ENCODE measurements at regions not wholly inside any gene's neighbourhood (a gene's known extent, or its start where the extent isn't known, plus 50 kb on each side); places are given as distances from the start of the nearest gene placed in this dataset.

DNA sequence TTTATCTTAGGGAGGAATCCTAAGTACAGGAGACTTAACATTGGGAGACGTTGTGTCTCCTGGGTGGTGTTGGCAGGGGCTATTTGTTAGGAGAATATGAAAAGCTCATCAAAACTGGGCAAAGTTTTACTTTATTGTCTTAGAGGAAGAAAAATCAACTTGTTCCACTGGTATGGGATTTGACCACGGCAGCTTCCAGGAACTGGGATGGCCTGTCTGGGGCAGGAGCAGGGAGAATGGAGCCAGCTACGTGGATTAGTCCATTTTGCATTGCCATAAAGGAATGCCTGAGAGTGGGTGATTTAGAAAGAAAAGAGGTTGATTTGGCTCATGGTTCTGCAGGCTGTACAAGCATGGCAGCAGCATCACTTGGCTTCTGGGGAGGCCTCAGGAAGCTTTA lies 198.4 kb downstream of the ADAMTS15 start:
- CTCF ChIA-PET = interaction anchor here (1.0 kb wide), 2 partner anchors 51 to 181 kb away, joined by 3 to 4 read pairs; no protein-coding TSS in a partner anchor
- POLR2A ChIA-PET = interaction anchor here (0.5 to 1.9 kb wide), 3 partner anchors 10 to 131 kb away, joined by 3 to 9 read pairs (median 3); no protein-coding TSS in a partner anchor
- TF ChIP-seq, protein P1, sequence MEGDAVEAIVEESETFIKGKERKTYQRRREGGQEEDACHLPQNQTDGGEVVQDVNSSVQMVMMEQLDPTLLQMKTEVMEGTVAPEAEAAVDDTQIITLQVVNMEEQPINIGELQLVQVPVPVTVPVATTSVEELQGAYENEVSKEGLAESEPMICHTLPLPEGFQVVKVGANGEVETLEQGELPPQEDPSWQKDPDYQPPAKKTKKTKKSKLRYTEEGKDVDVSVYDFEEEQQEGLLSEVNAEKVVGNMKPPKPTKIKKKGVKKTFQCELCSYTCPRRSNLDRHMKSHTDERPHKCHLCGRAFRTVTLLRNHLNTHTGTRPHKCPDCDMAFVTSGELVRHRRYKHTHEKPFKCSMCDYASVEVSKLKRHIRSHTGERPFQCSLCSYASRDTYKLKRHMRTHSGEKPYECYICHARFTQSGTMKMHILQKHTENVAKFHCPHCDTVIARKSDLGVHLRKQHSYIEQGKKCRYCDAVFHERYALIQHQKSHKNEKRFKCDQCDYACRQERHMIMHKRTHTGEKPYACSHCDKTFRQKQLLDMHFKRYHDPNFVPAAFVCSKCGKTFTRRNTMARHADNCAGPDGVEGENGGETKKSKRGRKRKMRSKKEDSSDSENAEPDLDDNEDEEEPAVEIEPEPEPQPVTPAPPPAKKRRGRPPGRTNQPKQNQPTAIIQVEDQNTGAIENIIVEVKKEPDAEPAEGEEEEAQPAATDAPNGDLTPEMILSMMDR (IDR thresholded peaks at IDR 0.05; ENCODE audit: insufficient read depth, low read length, missing control alignments) = no peak
- no peak overlapping the region for H3K4me3 ChIP-seq (ENCODE audit: low read depth, low read length)
- no peak for DNase-seq (ENCODE audit: low read depth, low spot score)

DNA sequence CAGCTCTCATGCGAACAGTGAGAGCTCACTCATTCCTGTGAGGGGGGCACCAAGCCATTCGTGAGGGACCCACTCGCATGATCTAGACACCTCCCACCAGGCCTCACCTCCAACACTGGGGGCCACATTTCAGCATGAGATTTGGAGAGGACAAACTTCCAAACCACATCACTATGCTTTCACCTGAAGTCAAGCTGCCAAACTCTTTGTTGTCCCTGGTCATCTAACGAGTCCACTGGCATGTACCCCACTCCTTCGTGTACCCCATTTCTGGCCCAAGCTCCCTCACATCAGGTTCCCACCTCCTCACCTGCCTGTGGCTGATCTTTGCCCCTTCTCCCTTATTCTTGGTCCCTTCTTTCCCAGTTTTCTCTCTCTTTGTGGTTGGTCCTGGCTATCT lies 198.9 kb downstream of the ADAMTS15 start:
- ChIA-PET POLR2A (interaction anchor here (1.4 to 1.9 kb wide), 2 partner anchors 11 to 28 kb away, joined by 3 to 9 read pairs; no protein-coding TSS in a partner anchor), CTCF (interaction anchor here (1.0 kb wide), 1 partner anchor 180 kb away, joined by 4 read pairs; no protein-coding TSS in a partner anchor)
- no peak overlapping the region for H3K4me3 ChIP-seq (ENCODE audit: low read depth, low read length)
- TF ChIP-seq, protein P1 (IDR thresholded peaks at IDR 0.05; ENCODE audit: insufficient read depth, low read length, missing control alignments) = no peak
- no peak for DNase-seq (ENCODE audit: low read depth, low spot score)

DNA sequence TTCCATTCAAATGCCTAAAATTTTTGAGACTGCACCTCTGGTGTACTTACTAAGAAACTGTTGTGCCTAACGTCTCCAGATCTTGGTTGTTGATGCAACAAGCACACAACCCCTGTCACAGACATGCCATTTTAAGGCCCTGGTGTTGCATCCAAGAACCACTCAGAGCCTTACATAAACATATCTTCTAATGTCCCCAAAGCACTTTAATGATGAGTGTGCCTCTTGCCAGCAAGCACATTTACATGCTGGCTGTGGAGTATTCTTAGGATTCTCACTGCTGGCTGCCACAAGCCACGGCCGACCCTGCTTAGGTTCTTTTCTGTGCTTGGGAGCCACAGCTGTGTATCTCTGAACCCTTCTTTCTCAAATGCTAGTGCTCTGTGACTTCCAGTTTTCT lies 201.4 kb downstream of the ADAMTS15 start:
- CTCF ChIA-PET = no interaction called here
- no peak for DNase-seq (ENCODE audit: low read depth, low spot score)

DNA sequence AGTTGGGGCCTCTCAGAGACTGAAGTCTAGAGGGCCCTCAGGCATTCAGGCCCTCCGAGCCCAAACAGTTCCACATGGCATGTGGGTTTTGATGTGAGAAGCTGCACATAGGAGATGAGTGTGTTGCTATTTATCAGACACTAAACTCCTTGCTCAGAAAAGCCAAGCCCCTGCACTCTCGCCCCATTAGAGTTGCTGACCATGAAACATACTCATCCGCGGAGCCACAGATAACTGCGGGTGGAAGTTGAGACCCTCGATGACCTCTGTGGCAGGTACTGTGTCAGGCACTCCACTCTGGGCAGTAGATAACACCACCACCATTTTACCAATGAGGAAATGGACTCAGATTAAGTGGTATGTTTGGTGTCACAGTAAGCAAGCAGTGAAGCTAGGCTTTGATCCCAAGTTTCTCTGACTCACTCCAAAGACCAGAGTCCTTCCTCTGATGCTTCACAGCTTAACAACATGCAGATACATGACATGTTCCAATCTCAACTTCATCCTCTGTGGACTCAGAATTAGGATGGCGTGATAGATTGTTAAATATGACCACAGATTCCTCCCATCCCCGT lies 202.1 kb downstream of the ADAMTS15 start:
- DNase-seq (ENCODE audit: low read depth, low spot score) = no peak
- ChIA-PET POLR2A (interaction anchor here (1.5 kb wide), 1 partner anchor 21 kb away, joined by 4 read pairs; no protein-coding TSS in a partner anchor), CTCF (interaction anchor here (0.7 to 1.9 kb wide), 4 partner anchors 14 to 243 kb away, joined by 3 to 6 read pairs (median 4); no protein-coding TSS in a partner anchor)
- no peak overlapping the region for H3K4me3 ChIP-seq (ENCODE audit: low read depth, low read length)
- TF ChIP-seq, protein P1 (IDR thresholded peaks at IDR 0.05; ENCODE audit: insufficient read depth, low read length, missing control alignments) = no peak

More for the DNA sequence above, 201.4 kb downstream of the ADAMTS15 start:
- no peak overlapping the region for H3K4me3 ChIP-seq (ENCODE audit: low read depth, low read length)
- TF ChIP-seq, protein P1 (IDR thresholded peaks at IDR 0.05; ENCODE audit: insufficient read depth, low read length, missing control alignments) = no peak
- POLR2A ChIA-PET = no interaction called here

GRCh38 chr11:130651066-130651855 lies 202.8 kb downstream of the ADAMTS15 start:
- TF ChIP-seq, protein P1 (IDR thresholded peaks at IDR 0.05; ENCODE audit: insufficient read depth, low read length, missing control alignments) = no peak
- POLR2A ChIA-PET = interaction anchor here (1.5 kb wide), 1 partner anchor 21 kb away, joined by 4 read pairs; no protein-coding TSS in a partner anchor
- CTCF ChIA-PET = interaction anchor here (0.7 to 1.9 kb wide), 5 partner anchors 13 to 243 kb away, joined by 3 to 6 read pairs (median 4); no protein-coding TSS in a partner anchor
- no peak overlapping the region for H3K4me3 ChIP-seq (ENCODE audit: low read depth, low read length)
- no peak for DNase-seq (ENCODE audit: low read depth, low spot score)
